GM23338 (cell line): ENCODE measurements at regions not wholly inside any gene's neighbourhood (a gene's known extent, or its start where the extent isn't known, plus 50 kb on each side); places are given as distances from the start of the nearest gene placed in this dataset.

Experiments used
- ATAC-seq: fragments of 200-7000 bp; cut with Tn5 transposase; 3 replicates; pipeline ENCODE4 v1.9.1; 2020
- DNase-seq: peaks from one replicate; pipeline ENCODE4 v3.0.0-alpha.2; 2015; ENCODE audit warnings: low spot score
- H2AFZ ChIP-seq: fragments of 200-600 bp; sonication (generic); 2 replicates; pipeline ENCODE4 v1.8.0; 2016; ENCODE audit warnings: antibody characterized with exemption, mild to moderate bottlenecking, moderate library complexity
- H3F3A ChIP-seq: fragments of 200-600 bp; sonication (generic); replicated peaks from 2 replicates; pipeline ENCODE4 v1.8.0; 2017; ENCODE audit warnings: antibody characterized with exemption, mixed run types, low read depth
- H3K27ac ChIP-seq: fragments of 200-600 bp; sonication (generic); 2 replicates; pipeline ENCODE4 v1.6.1; 2016; ENCODE audit warnings: low read depth
- H3K27me3 ChIP-seq: fragments of 200-600 bp; sonication (generic); 2 replicates; pipeline ENCODE4 v1.8.0; 2016; ENCODE audit warnings: mild to moderate bottlenecking, mixed run types, moderate library complexity; ENCODE audit not compliant: insufficient read depth
- H3K36me3 ChIP-seq: fragments of 200-600 bp; sonication (generic); 2 replicates; pipeline ENCODE4 v1.8.0; 2016; ENCODE audit warnings: mild to moderate bottlenecking; ENCODE audit not compliant: insufficient read depth
- H3K4me1 ChIP-seq: fragments of 200-600 bp; sonication (generic); 2 replicates; pipeline ENCODE4 v1.8.0; 2016; ENCODE audit warnings: mild to moderate bottlenecking, moderate library complexity; ENCODE audit not compliant: insufficient read depth
- H3K4me2 ChIP-seq: fragments of 200-600 bp; sonication (generic); 2 replicates; pipeline ENCODE4 v1.7.1; 2017; ENCODE audit warnings: mixed run types
- H3K4me3 ChIP-seq: fragments of 200-600 bp; sonication (generic); 2 replicates; pipeline ENCODE4 v1.6.1; 2016; ENCODE audit warnings: mixed run types
- H3K79me2 ChIP-seq: fragments of 200-600 bp; sonication (generic); replicated peaks from 2 replicates; pipeline ENCODE4 v1.8.0; 2017; ENCODE audit warnings: mild to moderate bottlenecking; ENCODE audit not compliant: insufficient read depth
- H3K9me2 ChIP-seq: fragments of 200-600 bp; sonication (generic); 2 replicates; pipeline ENCODE4 v1.8.0; 2017; ENCODE audit not compliant: insufficient read depth
- H4K20me1 ChIP-seq: fragments of 200-600 bp; sonication (generic); replicated peaks from 2 replicates; pipeline ENCODE4 v1.8.0; 2017; ENCODE audit warnings: mild to moderate bottlenecking; ENCODE audit not compliant: insufficient read depth
- H3K27ac Mint-ChIP-seq: 2 replicates; pipeline ENCODE4 v1.8.0; 2020; ENCODE audit warnings: inconsistent platforms, mild to moderate bottlenecking, moderate library complexity, mixed read lengths
- H3K27me3 Mint-ChIP-seq: 3 replicates; pipeline ENCODE4 v1.8.0; 2022; ENCODE audit warnings: low read depth, mild to moderate bottlenecking, moderate library complexity, mixed read lengths, inconsistent platforms; ENCODE audit not compliant: insufficient read depth, poor library complexity
- H3K36me3 Mint-ChIP-seq: 3 replicates; pipeline ENCODE4 v1.8.0; 2021; ENCODE audit warnings: low read depth, mild to moderate bottlenecking, inconsistent platforms, moderate library complexity, mixed read lengths
- H3K4me1 Mint-ChIP-seq: 3 replicates; pipeline ENCODE4 v1.8.0; 2020; ENCODE audit warnings: mild to moderate bottlenecking, inconsistent platforms, mixed read lengths
- H3K4me3 Mint-ChIP-seq: 3 replicates; pipeline ENCODE4 v1.8.0; 2021; ENCODE audit warnings: moderate library complexity, mild to moderate bottlenecking, inconsistent platforms, mixed read lengths
- H3K9me3 Mint-ChIP-seq: 3 replicates; pipeline ENCODE4 v1.8.0; 2020; ENCODE audit warnings: moderate library complexity, mild to moderate bottlenecking, inconsistent platforms, mixed read lengths
- ETS1 ChIP-seq: IDR thresholded peaks from 2 replicates; pipeline ENCODE4 v1.6.1; 2016; ENCODE audit warnings: antibody characterized with exemption
- EZH2 ChIP-seq: fragments of 200-600 bp; sonication (generic); IDR thresholded peaks from one replicate; pipeline ENCODE4 v1.8.0; 2017; ENCODE audit warnings: antibody characterized with exemption, mild to moderate bottlenecking, low read depth; ENCODE audit not compliant: unreplicated experiment
- EZH2phosphoT487 ChIP-seq: fragments of 200-600 bp; sonication (generic); IDR thresholded peaks from one replicate; pipeline ENCODE4 v1.8.1; 2018; ENCODE audit warnings: antibody characterized with exemption; ENCODE audit not compliant: unreplicated experiment
- JUNB ChIP-seq: IDR thresholded peaks from one replicate; pipeline ENCODE4 v1.6.1; 2016; ENCODE audit warnings: antibody characterized with exemption; ENCODE audit not compliant: unreplicated experiment
- NANOG ChIP-seq: IDR thresholded peaks from 2 replicates; pipeline ENCODE4 v1.6.1; 2016; ENCODE audit warnings: antibody characterized with exemption, borderline replicate concordance
- REST ChIP-seq: IDR thresholded peaks from one replicate; pipeline ENCODE4 v1.6.1; 2018; ENCODE audit warnings: antibody characterized with exemption; ENCODE audit not compliant: unreplicated experiment
- STAT1 ChIP-seq: IDR thresholded peaks from one replicate; pipeline ENCODE4 v1.6.1; 2016; ENCODE audit warnings: antibody characterized with exemption; ENCODE audit not compliant: unreplicated experiment
- ZNF114 ChIP-seq: fragments of 250-450 bp; sonication (Bioruptor Pico); IDR thresholded peaks from 2 replicates; pipeline ENCODE4 v1.5.0; 2020; ENCODE audit warnings: mild to moderate bottlenecking, moderate library complexity
- ZNF331 ChIP-seq: fragments of 250-450 bp; sonication (Bioruptor Pico); IDR thresholded peaks from 2 replicates; pipeline ENCODE4 v1.5.0; 2020; ENCODE audit warnings: low read depth, mild to moderate bottlenecking, moderate library complexity
- TF ChIP-seq, protein P1 (sequence below): fragments of 250-450 bp; sonication (Bioruptor Pico); IDR thresholded peaks from 2 replicates; pipeline ENCODE4 v1.5.0; 2020; ENCODE audit warnings: mild to moderate bottlenecking, moderate library complexity

GRCh38 chr21:41018431-41018830 lies 149.5 kb upstream of the BACE2 start:
- H3K4me1 ChIP-seq: no peaks in the 10 kb centered on the region
- no peaks in the 10 kb centered on the region for H3K36me3 ChIP-seq
- no peaks in the 10 kb centered on the region for H3K4me1 Mint-ChIP-seq
- H3K4me2 ChIP-seq: no peak overlapping the region
- no peaks in the 10 kb centered on the region for H3K27me3 ChIP-seq
- no peaks in the 10 kb centered on the region; the same call in 2 of the 3 replicates for H3K36me3 Mint-ChIP-seq
- ATAC-seq: no peak
- H3K9me3 Mint-ChIP-seq: peaks cover 74% of the 10 kb centered on the region
- H3F3A ChIP-seq: no peaks in the 10 kb centered on the region
- no peak overlapping the region for H3K27ac Mint-ChIP-seq
- no peak overlapping the region for H2AFZ ChIP-seq
- no peak overlapping the region for H3K27ac ChIP-seq
- H3K4me3 Mint-ChIP-seq: no peak overlapping the region
- H3K79me2 ChIP-seq: no peaks in the 10 kb centered on the region
- H4K20me1 ChIP-seq: no peaks in the 10 kb centered on the region
- H3K27me3 Mint-ChIP-seq: no peaks in the 10 kb centered on the region
- no peak for TF ChIP-seq ETS1
- TF ChIP-seq JUNB: no peak
- no peak for TF ChIP-seq NANOG
- no peak for TF ChIP-seq EZH2
- no peak for TF ChIP-seq REST
- no peak for TF ChIP-seq STAT1
- TF ChIP-seq ZNF331 (CRISPR knock-in tag): no peak
- TF ChIP-seq EZH2phosphoT487: no peak
- no peak for TF ChIP-seq ZNF114 (CRISPR knock-in tag)
- TF ChIP-seq, protein P1, sequence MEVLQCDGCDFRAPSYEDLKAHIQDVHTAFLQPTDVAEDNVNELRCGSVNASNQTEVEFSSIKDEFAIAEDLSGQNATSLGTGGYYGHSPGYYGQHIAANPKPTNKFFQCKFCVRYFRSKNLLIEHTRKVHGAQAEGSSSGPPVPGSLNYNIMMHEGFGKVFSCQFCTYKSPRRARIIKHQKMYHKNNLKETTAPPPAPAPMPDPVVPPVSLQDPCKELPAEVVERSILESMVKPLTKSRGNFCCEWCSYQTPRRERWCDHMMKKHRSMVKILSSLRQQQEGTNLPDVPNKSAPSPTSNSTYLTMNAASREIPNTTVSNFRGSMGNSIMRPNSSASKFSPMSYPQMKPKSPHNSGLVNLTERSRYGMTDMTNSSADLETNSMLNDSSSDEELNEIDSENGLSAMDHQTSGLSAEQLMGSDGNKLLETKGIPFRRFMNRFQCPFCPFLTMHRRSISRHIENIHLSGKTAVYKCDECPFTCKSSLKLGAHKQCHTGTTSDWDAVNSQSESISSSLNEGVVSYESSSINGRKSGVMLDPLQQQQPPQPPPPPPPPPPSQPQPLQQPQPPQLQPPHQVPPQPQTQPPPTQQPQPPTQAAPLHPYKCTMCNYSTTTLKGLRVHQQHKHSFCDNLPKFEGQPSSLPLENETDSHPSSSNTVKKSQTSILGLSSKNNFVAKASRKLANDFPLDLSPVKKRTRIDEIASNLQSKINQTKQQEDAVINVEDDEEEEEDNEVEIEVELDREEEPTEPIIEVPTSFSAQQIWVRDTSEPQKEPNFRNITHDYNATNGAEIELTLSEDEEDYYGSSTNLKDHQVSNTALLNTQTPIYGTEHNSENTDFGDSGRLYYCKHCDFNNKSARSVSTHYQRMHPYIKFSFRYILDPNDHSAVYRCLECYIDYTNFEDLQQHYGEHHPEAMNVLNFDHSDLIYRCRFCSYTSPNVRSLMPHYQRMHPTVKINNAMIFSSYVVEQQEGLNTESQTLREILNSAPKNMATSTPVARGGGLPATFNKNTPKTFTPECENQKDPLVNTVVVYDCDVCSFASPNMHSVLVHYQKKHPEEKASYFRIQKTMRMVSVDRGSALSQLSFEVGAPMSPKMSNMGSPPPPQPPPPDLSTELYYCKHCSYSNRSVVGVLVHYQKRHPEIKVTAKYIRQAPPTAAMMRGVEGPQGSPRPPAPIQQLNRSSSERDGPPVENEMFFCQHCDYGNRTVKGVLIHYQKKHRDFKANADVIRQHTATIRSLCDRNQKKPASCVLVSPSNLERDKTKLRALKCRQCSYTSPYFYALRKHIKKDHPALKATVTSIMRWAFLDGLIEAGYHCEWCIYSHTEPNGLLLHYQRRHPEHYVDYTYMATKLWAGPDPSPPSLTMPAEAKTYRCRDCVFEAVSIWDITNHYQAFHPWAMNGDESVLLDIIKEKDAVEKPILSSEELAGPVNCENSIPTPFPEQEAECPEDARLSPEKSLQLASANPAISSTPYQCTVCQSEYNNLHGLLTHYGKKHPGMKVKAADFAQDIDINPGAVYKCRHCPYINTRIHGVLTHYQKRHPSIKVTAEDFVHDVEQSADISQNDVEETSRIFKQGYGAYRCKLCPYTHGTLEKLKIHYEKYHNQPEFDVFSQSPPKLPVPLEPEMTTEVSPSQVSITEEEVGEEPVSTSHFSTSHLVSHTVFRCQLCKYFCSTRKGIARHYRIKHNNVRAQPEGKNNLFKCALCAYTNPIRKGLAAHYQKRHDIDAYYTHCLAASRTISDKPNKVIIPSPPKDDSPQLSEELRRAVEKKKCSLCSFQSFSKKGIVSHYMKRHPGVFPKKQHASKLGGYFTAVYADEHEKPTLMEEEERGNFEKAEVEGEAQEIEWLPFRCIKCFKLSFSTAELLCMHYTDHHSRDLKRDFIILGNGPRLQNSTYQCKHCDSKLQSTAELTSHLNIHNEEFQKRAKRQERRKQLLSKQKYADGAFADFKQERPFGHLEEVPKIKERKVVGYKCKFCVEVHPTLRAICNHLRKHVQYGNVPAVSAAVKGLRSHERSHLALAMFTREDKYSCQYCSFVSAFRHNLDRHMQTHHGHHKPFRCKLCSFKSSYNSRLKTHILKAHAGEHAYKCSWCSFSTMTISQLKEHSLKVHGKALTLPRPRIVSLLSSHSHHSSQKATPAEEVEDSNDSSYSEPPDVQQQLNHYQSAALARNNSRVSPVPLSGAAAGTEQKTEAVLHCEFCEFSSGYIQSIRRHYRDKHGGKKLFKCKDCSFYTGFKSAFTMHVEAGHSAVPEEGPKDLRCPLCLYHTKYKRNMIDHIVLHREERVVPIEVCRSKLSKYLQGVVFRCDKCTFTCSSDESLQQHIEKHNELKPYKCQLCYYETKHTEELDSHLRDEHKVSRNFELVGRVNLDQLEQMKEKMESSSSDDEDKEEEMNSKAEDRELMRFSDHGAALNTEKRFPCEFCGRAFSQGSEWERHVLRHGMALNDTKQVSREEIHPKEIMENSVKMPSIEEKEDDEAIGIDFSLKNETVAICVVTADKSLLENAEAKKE: no peak
- H3K9me2 ChIP-seq: no peaks in the 10 kb centered on the region
- no peak overlapping the region for H3K4me3 ChIP-seq
- DNase-seq: no peak
